NCI-H2171 (cell line): ENCODE measurements at regions not wholly inside any gene's neighbourhood (a gene's known extent, or its start where the extent isn't known, plus 50 kb on each side); places are given as distances from the start of the nearest gene placed in this dataset.

Experiments used
- DNase-seq: peaks from one replicate; lab custom pipeline; 2025; lab: John Stamatoyannopoulos, UW

DNA sequence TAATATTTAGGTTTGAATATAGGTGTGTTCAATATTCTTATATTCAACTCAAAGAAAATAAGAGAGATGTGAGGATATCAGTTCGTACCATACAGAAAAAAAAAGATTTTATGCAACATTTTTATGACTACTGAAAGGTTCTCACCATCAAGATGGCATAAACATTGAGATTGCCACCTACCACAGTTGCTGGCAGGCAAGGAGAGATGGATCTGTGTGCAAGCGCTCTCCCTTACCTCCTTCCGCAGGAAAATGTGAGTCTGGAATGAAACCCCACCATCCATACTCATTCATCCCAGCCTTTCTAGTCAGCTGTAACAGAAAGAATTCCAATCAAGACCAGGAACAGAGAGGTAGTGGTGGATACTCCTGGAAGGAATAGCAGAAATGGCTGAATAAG lies 376.9 kb downstream of the PPP3CA start:
- DNase-seq, result no peak

DNA sequence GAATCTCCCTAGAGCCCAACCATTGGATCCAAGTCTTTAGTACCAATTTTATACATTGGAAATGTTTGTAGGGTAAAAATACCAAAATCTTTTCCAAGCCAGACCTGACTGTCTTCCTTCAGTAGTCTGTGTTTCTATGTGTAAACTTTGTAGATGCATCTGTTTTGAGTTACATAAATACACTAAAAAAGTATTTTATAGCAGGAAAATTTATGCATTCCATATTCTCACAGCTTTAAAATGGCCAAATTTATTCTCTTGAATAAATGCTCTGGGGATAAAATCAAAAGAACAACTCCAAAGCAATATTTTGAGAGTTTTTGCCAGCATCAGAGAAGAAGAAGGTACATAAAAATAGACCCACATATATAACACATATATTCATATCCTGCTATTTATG lies 377.4 kb downstream of the PPP3CA start:
- no peak for DNase-seq

DNA sequence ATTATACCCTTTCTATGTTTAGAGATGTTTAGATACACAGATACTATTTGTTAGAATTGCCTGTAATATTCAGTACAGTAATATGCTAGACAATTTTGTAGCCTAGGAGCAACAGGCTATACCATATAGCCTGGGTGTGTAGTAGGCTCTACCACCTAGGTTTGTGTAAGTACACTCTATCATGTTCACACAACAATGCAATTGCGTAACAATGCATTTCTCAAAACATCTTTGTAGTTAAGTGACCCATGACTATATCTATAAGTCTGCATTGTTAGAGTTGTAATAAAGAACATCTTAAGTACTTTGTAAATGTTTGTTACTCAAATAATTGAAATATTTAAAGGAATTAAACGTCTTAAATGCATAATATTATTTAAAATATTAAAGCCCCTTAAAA lies 379.3 kb downstream of the PPP3CA start:
- no peak for DNase-seq

DNA sequence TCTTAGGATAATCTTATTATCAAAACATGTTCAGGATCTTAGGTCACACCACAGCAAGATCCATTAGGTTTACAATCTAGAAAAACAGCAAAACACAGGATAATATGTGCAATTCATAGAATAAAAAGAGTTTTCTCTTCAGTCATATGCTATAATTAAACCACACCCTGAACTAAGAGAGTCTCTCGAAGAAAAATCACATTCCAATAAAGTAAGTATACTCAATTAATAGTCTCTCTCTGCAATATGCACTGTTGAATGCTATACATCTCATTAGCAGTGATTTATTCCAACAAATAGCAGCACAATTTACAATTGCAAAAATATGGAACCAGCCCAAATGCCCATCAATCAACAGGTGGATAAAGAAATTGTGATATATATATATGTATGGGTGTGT lies 383.7 kb downstream of the PPP3CA start:
- no peak for DNase-seq

DNA sequence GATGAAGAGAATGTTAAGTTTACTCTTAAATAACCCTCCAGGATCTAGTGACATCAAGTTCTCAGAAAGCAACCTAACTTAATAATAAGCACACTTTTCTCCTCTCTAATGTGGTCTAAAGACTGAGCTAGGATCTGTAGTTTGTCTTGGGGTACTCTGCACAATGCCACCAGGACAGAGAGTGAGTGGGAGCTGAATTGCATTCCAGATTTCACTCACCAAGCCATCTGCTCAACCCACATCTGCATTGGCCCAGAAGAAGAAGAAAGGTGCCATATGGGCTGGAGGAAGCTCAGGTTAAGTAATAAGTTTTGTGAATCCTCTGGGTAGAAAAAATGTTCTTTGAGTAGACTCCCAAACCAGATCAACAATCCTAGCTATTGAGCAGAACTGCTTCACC lies 384.6 kb downstream of the PPP3CA start:
- peak; percentile 9 for DNase-seq

DNA sequence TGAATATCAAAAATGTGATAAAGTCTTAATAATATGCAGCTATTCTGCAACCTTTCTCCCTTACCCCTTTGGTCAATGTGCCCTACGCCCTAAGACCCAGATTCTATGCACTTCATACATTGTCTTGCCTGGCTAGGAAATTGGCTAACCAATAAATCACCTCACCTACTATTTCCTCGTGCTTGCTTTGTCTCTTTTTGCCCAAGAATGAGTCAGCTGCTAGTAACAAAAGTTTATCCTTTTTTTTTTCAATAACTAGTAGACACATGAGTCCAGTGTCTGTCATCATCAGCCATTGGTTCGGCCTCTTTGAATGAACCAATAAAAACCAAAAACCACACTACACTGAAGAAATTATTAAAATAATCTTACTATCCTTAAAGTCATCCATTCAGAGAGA lies 387.1 kb downstream of the PPP3CA start:
- no peak for DNase-seq

DNA sequence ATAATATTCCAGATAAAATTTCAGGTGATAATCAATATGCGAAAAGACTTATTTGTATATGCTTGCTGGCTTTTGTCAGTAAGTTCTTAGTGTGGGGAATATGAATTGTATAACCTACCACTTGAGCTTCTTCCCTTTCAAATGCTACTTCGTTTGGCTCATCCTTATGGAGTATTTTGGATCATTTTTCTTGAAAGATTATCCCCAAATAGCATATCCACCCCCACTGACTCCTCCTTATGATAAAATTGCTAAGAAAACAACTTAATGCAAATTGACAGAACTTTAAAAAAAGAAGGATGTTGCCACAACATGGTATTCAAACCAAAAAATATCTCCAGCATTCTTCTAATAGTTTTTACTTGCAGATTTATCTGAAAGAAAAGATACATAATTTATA lies 393.3 kb downstream of the PPP3CA start:
- DNase-seq, result no peak

DNA sequence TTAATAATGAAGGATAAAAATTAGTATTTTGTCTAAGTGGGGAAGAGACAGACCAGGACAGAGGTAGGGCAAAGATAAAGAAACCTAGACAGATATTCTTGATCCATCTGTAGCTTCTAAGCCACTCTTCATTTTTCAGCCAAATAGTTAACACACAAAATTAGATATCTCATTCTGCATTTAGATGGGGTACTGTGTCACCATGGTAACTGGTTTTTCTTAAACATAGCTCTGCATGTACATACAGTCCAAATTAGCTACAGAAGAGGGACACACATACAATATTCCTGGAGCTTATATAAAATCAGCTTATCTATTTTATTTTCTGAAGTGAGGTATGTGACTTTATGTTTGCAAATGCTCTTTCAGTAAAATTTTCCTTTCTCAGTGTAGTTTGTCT lies 393.7 kb downstream of the PPP3CA start:
- no peak for DNase-seq

DNA sequence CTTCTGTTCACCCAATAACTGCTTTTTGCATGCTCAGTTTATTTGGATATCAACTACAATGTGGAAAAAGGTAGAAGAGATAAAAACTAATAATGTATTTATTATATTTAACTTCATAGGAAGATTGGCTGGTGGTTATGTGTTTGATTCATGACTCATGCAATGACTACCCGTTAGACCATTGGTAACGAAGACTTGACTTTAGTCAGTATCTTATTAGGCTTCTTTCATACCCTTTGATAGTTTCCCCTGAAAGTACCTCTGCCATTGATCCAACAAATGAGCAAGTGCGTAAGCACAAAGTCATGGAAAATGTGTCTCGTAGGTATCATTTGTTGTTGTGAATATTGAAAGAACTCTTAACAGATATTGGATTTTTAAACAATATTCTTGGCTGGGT lies 394.7 kb downstream of the PPP3CA start:
- DNase-seq, result no peak

DNA sequence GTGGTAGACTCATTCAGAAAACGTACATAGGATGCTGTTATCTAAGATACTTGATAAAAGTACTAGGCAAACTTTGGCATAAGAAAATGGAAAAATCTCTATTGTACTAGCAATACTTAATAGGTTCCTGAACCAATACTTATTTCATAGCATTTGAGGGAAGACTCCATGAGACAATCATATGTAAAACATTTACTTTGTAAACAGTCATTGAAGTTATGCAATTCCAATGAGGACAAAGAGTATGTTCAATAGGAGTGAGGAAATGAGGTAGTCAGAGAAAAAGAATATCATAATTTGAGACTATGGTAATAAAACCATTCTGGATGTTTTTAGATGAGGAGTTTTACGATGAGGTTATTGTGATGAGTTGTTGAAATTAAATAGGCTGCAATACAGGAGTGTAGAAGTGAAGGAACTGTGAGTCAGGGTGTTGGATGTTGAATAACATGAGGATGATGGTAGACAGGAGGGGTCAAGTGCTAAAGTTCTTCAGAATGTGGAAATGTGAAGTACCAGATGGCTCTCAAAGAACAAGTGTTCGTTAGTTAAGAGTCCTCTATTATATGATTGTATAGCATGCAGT lies 397.9 kb downstream of the PPP3CA start:
- DNase-seq, result no peak

DNA sequence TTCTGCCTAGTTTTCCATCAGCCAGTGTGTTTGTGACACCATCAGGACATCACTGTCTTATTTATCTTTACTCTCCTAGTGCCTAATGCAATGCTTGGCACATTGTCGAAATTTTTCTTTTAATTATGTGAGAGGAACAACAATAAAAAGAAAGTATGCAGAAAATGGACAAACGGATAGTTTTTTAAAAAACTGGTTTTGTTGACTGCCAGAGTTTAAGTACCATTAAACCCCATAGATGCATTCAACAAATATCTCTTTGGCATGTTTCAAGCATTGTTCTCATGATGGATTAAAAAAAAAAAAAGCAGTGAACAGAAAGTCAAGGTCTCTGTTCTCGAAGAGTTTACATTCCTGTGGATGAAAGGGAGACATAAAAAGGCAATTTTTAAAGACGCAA lies 398.4 kb downstream of the PPP3CA start:
- DNase-seq, result no peak

DNA sequence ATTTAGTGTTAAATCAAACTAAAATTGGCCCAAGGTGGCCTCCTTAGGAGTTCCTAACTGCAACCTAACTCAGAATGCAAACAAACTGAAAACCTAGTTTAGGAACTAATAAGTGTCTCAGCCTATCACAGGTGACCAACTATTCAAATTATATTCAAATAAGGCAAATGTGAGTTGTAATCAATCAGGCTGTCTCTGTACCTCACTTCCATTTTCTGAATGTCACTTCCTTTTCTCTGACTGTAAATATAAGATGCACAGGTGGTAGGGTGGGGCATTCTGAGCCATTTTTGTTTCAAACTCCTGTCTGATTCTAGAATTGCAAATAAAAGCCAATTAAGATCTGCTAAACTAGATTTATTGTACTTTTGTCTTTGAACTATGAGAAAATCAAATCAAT lies 401.5 kb downstream of the PPP3CA start:
- DNase-seq, result no peak

DNA sequence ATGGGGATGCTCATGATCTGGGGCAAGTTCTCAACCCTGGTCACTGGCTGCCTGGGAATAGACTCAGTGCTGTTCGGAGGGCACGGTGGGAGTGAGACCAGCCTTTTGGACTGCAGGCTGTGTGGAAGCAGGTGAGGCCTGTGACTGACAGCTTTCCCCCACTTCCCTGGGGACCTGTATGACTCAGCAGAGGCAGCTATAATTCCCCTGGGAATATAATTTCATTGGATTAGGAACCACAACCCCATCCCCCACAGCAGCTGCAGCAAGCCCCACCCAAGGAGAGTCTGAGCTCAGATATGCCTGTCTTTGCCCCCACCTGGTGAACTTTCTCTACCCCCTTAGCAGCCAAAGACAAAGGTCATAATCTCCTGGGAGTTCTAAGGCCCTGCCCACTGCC lies 408.6 kb downstream of the PPP3CA start:
- peak; percentile 6 for DNase-seq

DNA sequence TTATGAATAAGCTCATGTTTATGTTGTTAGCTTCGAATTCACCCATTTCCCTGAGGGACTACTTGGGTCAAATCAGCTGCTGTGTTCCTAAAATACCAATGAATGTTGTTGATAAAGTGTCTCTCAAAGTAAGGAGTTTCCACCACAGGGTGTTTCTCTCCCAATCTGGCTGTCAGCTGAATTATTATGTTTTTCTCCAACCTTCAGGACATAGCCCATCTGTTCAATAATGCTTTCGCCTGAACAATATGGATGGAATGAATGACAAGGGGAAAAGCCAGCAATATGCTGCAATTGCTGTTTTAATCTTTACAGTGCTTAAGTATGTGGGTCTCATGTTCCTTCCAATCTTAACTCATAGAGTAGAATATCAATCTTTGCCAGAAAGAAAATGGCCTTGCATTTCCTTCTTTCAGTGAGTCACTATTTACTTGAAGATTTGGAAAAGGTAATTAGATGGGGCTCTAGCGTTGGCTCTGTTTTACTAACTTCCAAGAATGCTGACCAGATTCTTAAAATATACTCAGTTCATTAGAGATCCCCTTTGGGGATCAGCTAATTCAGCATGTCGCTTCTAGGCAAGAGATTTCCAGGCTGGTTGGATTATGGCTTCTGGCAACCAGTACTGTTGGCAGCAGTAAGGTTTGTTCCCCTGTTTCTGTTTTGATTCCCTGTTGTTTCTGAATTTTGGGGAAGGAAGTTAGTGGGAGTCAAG lies 410.5 kb downstream of the PPP3CA start:
- DNase-seq, result no peak

DNA sequence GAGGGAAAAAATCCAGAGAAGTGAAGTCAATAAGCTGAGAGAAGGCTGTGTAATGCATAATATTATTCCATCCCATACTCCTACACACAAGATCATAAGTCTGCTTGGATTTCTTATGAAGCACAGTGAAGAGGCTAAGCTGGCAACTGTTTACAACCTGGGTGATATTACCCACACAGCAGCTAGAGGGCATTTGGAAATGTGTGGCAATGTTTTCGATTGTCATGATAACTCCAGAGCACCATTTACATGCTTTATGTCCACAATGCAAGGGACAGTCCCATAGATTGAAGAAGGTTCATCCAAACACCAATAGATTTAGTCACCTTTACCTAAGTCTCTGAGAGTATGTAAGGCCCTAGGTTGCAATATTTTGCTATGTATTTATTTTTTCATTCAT lies 412.2 kb downstream of the PPP3CA start:
- DNase-seq, result no peak

DNA sequence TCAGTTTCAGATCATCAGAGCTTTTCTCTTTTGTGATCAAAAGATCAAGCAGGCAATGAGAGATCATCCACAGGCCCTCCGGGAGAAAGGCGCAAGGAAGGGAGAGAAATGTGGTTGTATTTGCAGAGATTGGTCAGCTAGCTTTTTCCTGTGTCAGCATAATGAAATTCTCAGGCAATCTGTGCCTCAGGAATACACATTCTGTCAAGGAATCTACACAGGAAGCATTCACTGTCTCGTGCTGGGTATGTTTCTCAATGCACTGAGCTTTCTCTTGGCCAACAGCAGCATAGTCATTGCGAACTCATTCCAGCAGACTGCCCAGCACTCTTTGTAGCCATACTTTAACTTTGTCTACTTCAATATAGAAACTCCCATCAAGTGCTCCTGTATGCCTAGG lies 413.7 kb downstream of the PPP3CA start:
- DNase-seq, result no peak

DNA sequence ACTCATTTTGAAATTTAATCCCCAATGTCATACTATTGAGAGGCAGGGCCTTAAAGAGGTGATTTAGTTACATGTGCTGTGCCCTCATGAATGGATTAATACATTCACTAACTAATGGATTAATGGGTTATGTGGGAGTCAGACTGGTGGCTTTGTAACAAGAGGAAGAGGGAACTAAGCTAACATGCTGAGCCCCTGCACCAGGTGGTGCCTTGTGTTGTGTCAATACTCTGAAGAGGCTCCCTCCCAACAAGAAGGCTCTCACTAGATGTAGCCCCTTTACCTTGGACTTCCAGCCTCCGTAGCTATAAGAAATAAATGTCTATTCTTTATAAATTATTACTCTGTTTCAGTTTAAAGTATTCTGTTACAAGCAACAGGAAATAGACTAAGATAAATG lies 411.9 kb upstream of the EMCN start:
- DNase-seq, result no peak

DNA sequence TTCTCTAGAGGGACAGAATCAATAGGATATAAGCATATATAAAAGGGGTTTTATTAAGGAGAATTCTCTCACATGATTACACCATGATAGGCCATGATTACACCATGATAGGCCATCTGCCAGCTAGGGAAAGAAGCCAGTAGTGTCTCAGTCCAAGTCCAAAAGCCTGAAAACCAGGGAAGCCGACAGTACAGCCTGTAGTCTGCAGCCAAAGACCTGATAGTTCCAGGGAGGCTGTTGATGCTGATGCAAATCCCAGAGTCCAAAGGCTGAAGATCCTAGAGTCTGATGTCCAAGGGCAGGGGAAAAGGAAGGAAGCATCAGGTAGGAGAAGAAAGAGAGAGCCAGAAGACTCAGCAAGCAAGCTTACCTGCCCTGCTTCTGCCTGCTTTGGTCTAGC lies 411.3 kb upstream of the EMCN start:
- no peak for DNase-seq

DNA sequence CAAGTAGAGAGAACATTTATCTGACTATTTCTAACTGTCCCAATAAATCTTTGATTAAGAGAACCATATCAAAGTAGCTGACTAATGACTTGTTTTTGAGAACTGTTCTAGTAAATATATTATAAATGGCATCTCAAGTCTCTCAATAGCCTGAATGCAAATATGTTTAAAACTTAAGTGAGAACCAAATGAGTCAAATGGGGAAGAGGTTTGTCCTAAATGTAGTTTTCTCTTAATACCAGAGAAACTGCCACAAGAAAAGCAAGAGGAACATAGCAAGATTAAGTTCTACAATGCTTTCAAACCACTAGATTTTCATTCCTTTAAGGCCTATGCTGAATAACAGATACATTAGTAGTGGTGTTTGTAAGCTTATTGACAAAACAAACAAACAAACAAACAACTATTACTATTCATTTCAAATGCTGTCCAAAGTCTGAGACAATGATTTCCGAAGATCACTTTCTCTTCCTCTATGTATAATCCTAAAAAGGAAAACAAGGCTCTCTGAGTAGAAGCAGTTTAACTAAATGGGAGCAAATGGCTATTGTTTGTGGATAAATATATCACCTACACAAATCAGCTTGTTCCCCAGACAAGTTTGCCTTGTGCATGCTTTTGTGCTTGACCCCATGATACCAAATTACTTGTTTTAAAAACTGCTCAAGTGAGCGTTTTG lies 408.4 kb upstream of the EMCN start:
- no peak for DNase-seq

DNA sequence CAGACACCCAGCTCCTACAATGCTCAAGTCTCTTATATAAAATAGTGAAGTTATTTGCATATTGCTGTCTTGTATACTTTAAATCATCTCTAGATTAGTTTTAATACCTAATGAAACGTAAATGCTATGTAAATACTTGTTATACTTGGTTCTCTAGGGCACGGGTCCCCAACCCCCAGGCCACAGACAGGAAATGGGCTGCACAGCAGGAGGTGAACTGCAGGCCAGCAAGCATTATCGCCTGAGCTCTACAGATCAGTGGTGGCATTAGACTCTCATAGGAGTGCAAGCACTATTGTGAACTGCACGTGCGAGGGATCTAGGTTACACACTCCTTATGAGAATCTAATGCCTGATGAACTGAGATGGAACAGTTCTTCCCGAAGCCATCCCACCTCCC lies 395.9 kb upstream of the EMCN start:
- DNase-seq, result no peak

DNA sequence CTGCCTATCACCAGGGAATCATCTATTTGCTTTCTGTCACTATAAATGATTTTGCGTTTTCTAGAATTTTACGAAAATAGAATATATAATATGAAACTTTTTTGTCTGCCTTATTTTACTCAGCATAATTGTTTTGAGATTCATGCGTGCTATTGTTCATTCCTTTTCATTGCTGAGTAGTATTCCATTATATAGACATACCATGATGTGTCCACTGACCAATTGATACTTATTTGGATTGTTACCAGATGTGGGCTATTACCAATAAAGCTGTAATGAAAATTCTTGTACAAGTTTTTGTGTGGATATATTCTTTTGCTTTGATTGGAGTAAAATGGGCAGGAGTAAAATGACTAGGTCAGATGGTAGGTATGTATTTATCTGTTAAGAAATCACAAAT lies 390.7 kb upstream of the EMCN start:
- no peak for DNase-seq

DNA sequence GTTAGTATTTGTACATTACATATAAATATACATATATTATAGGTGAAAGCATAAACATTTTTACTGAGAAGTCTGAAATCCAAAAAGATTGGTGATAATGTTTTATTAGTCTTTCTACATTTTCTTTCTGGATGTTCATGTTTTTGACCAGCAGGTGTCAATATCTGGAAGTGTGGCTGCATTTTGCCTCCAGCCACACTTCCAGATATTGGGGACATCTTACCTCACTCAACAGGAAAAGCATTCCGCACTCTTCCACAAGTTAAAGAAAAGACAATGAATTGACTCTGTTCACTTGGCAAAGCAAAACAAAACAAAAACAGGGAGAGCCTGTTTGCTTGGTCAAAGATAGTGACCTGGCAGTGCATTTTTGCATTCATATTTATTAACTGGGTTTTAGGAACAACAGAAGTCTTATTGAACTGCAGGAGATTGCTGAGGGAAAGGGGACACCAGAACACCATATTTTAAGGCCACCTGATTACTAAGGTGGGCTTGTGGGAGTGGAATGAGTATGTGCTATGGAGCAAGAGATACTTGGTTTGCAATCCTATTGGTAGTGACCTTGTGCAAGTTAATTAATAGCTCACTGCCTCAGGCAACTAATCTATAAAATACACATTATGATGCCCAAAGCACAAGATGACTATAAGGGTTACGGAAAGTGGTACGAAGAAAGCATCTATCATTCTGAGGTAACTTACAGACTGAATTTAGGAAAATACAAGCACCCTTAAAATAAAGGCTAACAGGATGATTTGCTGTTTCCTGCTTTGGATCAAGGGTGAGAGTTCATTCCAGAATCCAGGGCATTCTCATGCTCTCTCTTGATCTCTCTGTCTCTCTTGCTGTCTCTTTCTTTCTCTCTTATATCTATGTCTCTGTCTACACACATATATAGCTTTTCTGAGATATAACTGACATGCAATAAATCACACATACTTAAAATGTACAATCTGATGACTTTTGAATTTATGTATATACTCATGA lies 389.9 kb upstream of the EMCN start:
- DNase-seq, result no peak

DNA sequence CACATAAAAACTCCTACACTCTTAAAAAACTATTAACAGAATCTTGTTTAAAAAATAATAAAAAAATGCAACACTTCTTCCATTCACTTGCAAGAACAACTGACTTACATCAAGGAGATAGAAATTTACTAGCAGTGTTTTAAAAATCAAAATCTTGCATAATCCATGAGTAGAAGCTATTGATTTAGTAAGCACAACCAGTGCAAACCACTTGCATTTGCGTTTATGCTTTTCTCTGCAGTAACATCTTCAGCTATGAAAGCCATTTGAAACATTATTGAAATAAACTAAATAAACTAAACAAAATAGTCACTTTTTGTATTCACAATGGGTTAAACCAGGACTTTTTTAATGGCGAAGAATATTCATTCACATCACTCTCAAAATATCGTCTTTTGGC lies 389.2 kb upstream of the EMCN start:
- DNase-seq, result no peak
